Mesothelial cell of epicardium (in vitro differentiated cells): ENCODE measurements at regions not wholly inside any gene's neighbourhood (a gene's known extent, or its start where the extent isn't known, plus 50 kb on each side); places are given as distances from the start of the nearest gene placed in this dataset.

Experiments used
- DNase-seq, 2 experiments: peaks; one replicate each; pipeline ENCODE4 v3.0.0; 2021; ENCODE audit warnings: low spot score in 2 of 2; ENCODE audit not compliant: unreplicated experiment in 2 of 2
- H3K27ac Mint-ChIP-seq: 2 replicates; pipeline ENCODE4 v1.8.0; 2021; ENCODE audit warnings: mixed read lengths
- H3K27me3 Mint-ChIP-seq: 2 replicates; pipeline ENCODE4 v1.8.0; 2021; ENCODE audit warnings: low read depth, mixed read lengths
- H3K36me3 Mint-ChIP-seq: 2 replicates; pipeline ENCODE4 v1.8.0; 2021; ENCODE audit warnings: mixed read lengths
- H3K4me1 Mint-ChIP-seq: 2 replicates; pipeline ENCODE4 v1.8.0; 2021; ENCODE audit warnings: mixed read lengths
- H3K4me3 Mint-ChIP-seq: 2 replicates; pipeline ENCODE4 v1.8.0; 2021; ENCODE audit warnings: mild to moderate bottlenecking, moderate library complexity, mixed read lengths
- H3K9me3 Mint-ChIP-seq: 2 replicates; pipeline ENCODE4 v1.8.0; 2021; ENCODE audit warnings: mixed read lengths
- TF ChIP-seq, protein P1 (sequence below): fragments of 200-600 bp; sonication (generic); IDR thresholded peaks from one replicate; pipeline ENCODE4 v1.5.0; 2021; ENCODE audit warnings: antibody characterized with exemption; ENCODE audit not compliant: unreplicated experiment

GRCh38 chr17:51422634-51423033 lies 162.3 kb downstream of the UTP18 start:
- Mint-ChIP-seq H3K4me1 (peaks cover 3% of the 10 kb centered on the region), H3K9me3 (peaks cover 9% of the 10 kb centered on the region), H3K4me3 (no peak overlapping the region), H3K27ac (no peak overlapping the region), H3K36me3 (no peaks in the 10 kb centered on the region), H3K27me3 (peaks cover 15% of the 10 kb centered on the region)
- DNase-seq = no peak
- TF ChIP-seq, protein P1, sequence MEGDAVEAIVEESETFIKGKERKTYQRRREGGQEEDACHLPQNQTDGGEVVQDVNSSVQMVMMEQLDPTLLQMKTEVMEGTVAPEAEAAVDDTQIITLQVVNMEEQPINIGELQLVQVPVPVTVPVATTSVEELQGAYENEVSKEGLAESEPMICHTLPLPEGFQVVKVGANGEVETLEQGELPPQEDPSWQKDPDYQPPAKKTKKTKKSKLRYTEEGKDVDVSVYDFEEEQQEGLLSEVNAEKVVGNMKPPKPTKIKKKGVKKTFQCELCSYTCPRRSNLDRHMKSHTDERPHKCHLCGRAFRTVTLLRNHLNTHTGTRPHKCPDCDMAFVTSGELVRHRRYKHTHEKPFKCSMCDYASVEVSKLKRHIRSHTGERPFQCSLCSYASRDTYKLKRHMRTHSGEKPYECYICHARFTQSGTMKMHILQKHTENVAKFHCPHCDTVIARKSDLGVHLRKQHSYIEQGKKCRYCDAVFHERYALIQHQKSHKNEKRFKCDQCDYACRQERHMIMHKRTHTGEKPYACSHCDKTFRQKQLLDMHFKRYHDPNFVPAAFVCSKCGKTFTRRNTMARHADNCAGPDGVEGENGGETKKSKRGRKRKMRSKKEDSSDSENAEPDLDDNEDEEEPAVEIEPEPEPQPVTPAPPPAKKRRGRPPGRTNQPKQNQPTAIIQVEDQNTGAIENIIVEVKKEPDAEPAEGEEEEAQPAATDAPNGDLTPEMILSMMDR = no peak

DNA sequence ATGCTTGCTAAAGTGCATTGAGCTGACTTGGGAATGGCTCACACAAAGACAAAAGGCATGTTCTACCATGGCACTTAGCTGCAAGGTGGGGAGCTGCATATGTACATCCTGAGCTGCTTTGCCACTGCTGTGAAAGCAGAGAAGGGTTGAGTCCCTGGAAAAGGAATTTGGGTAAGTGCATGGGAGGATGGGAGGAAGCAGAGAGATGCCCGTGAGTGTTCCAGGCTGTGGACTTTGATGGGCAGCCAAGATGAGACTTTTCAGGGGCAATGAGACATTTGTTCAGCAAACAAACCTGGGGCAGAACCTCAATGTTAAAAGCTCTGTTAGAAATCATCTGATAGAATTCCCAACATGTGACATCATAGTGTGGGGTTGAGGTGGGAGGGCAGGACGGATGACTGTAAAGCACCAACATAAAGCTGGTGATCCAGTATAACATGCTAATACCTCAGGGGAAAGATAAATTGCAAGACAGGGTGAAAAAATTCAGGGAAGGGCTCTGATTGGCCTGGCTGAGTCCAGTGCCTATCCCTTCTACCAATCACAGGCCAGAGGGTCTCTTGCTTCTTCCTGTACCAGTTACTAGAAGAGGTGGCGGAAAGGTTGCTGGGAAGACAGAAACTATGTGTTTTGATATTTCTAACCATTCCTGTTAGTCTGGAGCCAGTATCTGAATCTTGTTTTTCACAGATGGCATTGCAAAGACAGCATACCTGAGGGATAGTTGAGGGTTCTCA lies 163.2 kb downstream of the UTP18 start:
- no peak overlapping the region for H3K27ac Mint-ChIP-seq

GRCh38 chr17:51425773-51426172 lies 165.4 kb downstream of the UTP18 start:
- peaks cover 17% of the 10 kb centered on the region for H3K9me3 Mint-ChIP-seq
- no peak for DNase-seq
- H3K27ac Mint-ChIP-seq = no peak overlapping the region
- H3K4me1 Mint-ChIP-seq = peaks cover 13% of the 10 kb centered on the region
- H3K36me3 Mint-ChIP-seq = no peaks in the 10 kb centered on the region
- H3K27me3 Mint-ChIP-seq = no peaks in the 10 kb centered on the region
- no peak overlapping the region for H3K4me3 Mint-ChIP-seq
- TF ChIP-seq, protein P1 = no peak

More for the DNA sequence above, 163.2 kb downstream of the UTP18 start:
- Mint-ChIP-seq H3K27me3 (peaks cover 5% of the 10 kb centered on the region), H3K9me3 (peaks cover 9% of the 10 kb centered on the region), H3K36me3 (no peaks in the 10 kb centered on the region), H3K4me3 (no peak overlapping the region), H3K4me1 (peaks cover 10% of the 10 kb centered on the region)
- no peak for DNase-seq
- TF ChIP-seq, protein P1 = no peak

- Mint-ChIP-seq H3K36me3 (no peaks in the 10 kb centered on the region), H3K9me3 (peaks cover 20% of the 10 kb centered on the region), H3K27me3 (no peaks in the 10 kb centered on the region), H3K27ac (peak overlapping the region; percentile 1), H3K4me1 (peaks cover 13% of the 10 kb centered on the region), H3K4me3 (no peak overlapping the region)
- TF ChIP-seq, protein P1 = no peak
- no peak for DNase-seq
Measured at GRCh38 chr17:51427323-51427811, 167.0 kb downstream of the UTP18 start.

GRCh38 chr17:51427856-51428255 lies 167.5 kb downstream of the UTP18 start:
- Mint-ChIP-seq H3K27ac (peak overlapping the region; percentile 1), H3K27me3 (no peaks in the 10 kb centered on the region), H3K9me3 (peaks cover 15% of the 10 kb centered on the region), H3K36me3 (no peaks in the 10 kb centered on the region), H3K4me1 (peaks cover 13% of the 10 kb centered on the region), H3K4me3 (no peak overlapping the region)
- DNase-seq = no peak
- TF ChIP-seq, protein P1 = no peak
